ENCODE measurements at regions not wholly inside any gene's neighbourhood (a gene's known extent, or its start where the extent isn't known, plus 50 kb on each side); places are given as distances from the start of the nearest gene placed in this dataset.

GRCh38 chr6:26213334-26214075 lies 126.3 kb downstream of the HFE start:
- Histone ChIP-seq H3K27me3 (no peaks in the 10 kb centered on the region), H3K27ac (no peak overlapping the region), H3K36me3 (no peaks in the 10 kb centered on the region), H3K9me3 (no peaks in the 10 kb centered on the region), H3K4me3 (no peak overlapping the region), H3K4me1 (peaks cover 0 to 4% (median 0%) of the 10 kb centered on the region in 4 donors)
- TF ChIP-seq, protein P1, sequence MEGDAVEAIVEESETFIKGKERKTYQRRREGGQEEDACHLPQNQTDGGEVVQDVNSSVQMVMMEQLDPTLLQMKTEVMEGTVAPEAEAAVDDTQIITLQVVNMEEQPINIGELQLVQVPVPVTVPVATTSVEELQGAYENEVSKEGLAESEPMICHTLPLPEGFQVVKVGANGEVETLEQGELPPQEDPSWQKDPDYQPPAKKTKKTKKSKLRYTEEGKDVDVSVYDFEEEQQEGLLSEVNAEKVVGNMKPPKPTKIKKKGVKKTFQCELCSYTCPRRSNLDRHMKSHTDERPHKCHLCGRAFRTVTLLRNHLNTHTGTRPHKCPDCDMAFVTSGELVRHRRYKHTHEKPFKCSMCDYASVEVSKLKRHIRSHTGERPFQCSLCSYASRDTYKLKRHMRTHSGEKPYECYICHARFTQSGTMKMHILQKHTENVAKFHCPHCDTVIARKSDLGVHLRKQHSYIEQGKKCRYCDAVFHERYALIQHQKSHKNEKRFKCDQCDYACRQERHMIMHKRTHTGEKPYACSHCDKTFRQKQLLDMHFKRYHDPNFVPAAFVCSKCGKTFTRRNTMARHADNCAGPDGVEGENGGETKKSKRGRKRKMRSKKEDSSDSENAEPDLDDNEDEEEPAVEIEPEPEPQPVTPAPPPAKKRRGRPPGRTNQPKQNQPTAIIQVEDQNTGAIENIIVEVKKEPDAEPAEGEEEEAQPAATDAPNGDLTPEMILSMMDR (IDR thresholded peaks at IDR 0.05), result no peak
- TF ChIP-seq POLR2A (IDR thresholded peaks at IDR 0.05), result no peak
- DNase-seq, result no peak

DNA sequence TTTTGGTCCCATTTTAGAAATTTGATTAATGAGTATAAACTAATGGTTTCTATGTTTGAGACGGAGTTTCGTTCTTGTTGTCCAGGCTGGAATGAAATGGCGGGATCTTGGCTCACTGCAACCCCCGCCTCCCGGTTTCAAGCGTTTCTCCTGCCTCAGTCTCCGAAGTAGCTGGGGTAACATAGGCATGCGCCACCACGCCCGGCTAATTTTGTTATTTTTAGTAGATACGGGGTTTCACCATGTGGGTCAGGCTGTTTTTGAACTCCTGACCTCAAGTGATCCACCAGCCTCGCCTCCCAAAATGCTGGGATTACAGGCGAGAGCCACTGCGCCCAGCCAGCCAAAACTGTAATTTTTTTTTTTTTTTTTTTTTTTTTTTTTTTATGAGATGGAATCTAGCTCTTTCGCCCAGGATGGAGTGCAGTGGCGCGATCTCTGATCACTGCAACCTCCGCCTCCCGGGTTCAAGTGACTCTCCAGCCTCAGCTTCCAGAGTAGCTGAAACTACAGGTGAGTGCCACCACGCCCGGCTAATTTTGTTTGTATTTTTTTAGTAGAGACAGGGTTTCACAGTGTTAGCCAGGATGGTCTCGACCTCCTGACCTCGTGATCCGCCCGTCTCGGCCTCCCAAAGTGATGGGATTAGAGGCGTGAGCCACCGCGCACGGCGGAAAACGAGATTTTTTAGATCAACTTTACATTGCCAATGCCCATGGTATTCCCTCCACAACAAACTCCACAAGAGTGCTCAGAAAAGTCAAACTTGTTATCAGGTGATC lies 127.8 kb downstream of the HFE start:
- H3K27me3 ChIP-seq, result no peaks in the 10 kb centered on the region
- H3K9me3 ChIP-seq, result no peaks in the 10 kb centered on the region
- H3K4me3 ChIP-seq, result peak overlapping the region; percentile 36 to 65 (median 59)
- TF ChIP-seq, protein P1 (IDR thresholded peaks at IDR 0.05), result no peak
- TF ChIP-seq POLR2A (IDR thresholded peaks at IDR 0.05), result no peak
- H3K36me3 ChIP-seq, result no peaks in the 10 kb centered on the region
- DNase-seq, result no peak
- peak overlapping the region; percentile 84 to 99 (median 96) for H3K27ac ChIP-seq
- peaks cover 0 to 4% (median 0%) of the 10 kb centered on the region in 4 donors for H3K4me1 ChIP-seq

- Histone ChIP-seq H3K9me3 (no peaks in the 10 kb centered on the region), H3K4me3 (peak overlapping the region; percentile 36 to 65 (median 59)), H3K27me3 (no peaks in the 10 kb centered on the region), H3K36me3 (no peaks in the 10 kb centered on the region), H3K27ac (peak overlapping the region; percentile 84 to 99 (median 96)), H3K4me1 (peaks cover 0 to 4% (median 0%) of the 10 kb centered on the region in 4 donors)
- DNase-seq, result peak in 1 of 3 donors; percentile 68
- peak in 1 of 2 donors; percentile 68 for TF ChIP-seq POLR2A (IDR thresholded peaks at IDR 0.05)
- TF ChIP-seq, protein P1 (IDR thresholded peaks at IDR 0.05), result peak in 1 of 6 experiments; percentile 21
Observed at GRCh38 chr6:26215585-26216358, 128.5 kb downstream of the HFE start.

DNA sequence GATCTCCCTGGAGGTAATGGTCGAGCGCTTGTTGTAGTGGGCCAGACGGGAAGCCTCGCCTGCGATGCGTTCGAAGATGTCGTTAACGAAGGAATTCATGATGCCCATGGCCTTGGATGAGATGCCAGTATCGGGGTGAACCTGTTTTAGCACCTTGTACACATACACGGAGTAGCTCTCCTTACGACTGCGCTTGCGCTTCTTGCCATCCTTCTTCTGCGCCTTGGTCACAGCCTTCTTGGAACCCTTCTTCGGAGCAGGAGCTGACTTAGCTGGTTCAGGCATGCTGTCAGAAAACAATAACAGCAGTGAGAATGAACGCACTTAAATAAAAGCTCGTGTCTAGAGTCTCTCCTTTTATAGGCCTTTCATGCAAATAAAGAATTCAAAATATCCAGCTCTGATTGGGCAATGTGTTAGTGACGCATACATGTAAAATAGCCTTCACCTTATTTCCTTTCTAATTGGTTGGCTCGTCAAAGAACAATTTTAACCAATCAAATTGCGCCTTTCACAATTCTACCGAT lies 129.2 kb downstream of the HFE start:
- H3K4me3 ChIP-seq, result peak overlapping the region; percentile 42 to 70 (median 64)
- H3K4me1 ChIP-seq, result peaks cover 0 to 4% (median 0%) of the 10 kb centered on the region in 4 donors
- TF ChIP-seq POLR2A (IDR thresholded peaks at IDR 0.05), result peak; percentile 100
- TF ChIP-seq, protein P1 (IDR thresholded peaks at IDR 0.05), result no peak
- no peaks in the 10 kb centered on the region for H3K9me3 ChIP-seq
- H3K27ac ChIP-seq, result peak overlapping the region; percentile 84 to 99 (median 96)
- no peaks in the 10 kb centered on the region for H3K36me3 ChIP-seq
- H3K27me3 ChIP-seq, result no peaks in the 10 kb centered on the region
- peak; percentile 80 to 94 (median 82) for DNase-seq
